Retinal pigment epithelial cell (primary cell): ENCODE measurements at regions not wholly inside any gene's neighbourhood (a gene's known extent, or its start where the extent isn't known, plus 50 kb on each side); places are given as distances from the start of the nearest gene placed in this dataset.
"Not testable (repeated sequence)": the region's sequence is repeated elsewhere in the genome, so short reads cannot be mapped to it uniquely, and the experiment has no call there.

ENCODE experiments used
- DNase-seq: peaks from one replicate; pipeline ENCODE4 v3.0.0-alpha.2; 2010; ENCODE audit warnings: low read depth
- H3K4me3 ChIP-seq: 2 replicates; pipeline ENCODE4 v1.5.1; 2011; ENCODE audit warnings: mild to moderate bottlenecking, low read length, control low read depth, moderate library complexity
- TF ChIP-seq, protein P1 (sequence below): conservative IDR thresholded peaks from 2 replicates; pipeline ENCODE4 v1.5.1; 2011; ENCODE audit warnings: low read depth, low read length, control low read depth, inconsistent platforms

DNA sequence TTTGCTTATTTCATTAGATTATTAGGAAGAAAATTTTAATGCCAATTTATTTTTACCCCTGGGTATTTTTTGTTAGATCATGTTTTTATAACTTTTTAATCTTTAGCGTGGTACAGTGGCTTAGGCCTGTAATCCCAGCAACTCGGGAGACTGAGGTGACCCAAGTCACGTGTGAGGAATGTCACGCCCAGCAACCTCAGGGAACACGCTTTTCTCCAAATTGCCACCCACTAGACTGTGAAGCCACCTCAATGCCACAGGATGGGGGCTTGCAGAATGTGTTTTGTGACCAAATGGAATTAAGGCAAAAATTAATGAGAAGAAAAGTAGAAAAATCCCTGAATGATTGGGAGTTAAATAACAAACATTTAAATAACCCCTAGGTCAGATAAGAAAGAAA, 141.8 kb downstream of the LAT start:
- no peak overlapping the region for H3K4me3 ChIP-seq
- no peak for DNase-seq
- TF ChIP-seq, protein P1, sequence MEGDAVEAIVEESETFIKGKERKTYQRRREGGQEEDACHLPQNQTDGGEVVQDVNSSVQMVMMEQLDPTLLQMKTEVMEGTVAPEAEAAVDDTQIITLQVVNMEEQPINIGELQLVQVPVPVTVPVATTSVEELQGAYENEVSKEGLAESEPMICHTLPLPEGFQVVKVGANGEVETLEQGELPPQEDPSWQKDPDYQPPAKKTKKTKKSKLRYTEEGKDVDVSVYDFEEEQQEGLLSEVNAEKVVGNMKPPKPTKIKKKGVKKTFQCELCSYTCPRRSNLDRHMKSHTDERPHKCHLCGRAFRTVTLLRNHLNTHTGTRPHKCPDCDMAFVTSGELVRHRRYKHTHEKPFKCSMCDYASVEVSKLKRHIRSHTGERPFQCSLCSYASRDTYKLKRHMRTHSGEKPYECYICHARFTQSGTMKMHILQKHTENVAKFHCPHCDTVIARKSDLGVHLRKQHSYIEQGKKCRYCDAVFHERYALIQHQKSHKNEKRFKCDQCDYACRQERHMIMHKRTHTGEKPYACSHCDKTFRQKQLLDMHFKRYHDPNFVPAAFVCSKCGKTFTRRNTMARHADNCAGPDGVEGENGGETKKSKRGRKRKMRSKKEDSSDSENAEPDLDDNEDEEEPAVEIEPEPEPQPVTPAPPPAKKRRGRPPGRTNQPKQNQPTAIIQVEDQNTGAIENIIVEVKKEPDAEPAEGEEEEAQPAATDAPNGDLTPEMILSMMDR: no peak

DNA sequence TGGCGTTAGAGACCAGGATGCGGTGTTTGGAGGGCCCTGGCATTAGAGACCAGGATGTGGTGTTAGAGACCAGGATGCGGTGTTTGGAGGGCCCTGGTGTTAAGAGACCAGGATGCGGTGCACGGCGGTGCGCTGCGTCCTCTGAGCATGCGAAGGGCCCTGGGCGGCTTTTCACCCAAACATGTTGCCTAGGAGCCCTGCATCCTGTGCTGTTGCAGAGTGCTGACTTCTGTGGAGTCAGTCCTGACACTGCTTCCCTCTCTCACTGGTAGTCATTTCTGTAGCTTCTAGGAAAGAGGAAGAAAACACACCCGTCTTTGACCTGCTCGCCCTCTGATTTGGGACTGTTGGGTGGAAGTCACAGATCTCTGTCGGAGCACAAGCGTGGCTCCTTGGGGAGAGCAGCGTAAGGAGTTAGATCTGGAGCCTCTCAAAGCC, 141.2 kb downstream of the LAT start:
- DNase-seq: no peak
- TF ChIP-seq, protein P1: no peak
- H3K4me3 ChIP-seq: no peak overlapping the region

DNA sequence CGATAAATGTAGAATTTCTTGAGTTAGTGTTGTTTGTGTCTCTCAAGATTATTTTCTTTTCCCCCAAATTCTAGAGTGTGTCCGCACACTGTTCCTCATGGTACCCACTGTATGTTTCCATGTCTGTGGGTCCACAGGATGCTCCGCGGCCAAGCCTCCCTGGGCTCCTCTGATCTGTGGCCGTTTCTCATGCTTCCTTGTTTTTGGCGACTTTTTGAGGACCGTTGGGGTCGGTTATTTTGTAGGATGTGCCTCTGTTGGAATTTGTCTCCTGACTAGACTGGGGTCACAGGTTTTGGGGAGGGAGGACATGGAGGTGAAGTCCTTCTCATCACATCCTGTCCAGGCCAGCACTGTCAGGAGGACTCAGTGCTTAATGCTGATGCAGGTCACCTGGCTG, 140.0 kb downstream of the LAT start:
- H3K4me3 ChIP-seq: no peak overlapping the region
- TF ChIP-seq, protein P1: no peak
- DNase-seq: no peak

DNA sequence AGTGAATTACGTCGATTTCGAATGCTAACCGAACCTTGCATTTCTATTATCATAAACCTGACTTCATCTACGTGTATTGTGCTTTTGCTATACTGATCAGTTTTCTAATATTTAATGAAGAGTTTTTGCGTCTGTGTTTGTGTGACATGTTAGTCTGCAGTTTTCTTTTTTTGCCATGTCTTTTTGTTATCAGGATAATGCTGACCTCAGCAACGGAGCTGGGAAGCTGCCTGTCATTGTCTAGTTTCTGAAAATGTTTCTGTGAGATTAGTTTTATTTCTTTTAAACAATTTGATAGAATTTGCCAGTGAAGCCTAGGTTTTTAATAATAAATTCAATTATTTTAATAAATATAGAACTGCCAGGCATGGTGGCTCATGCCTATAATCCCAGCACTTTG, 139.3 kb downstream of the LAT start:
- DNase-seq, H3K4me3 ChIP-seq: not testable (repeated sequence)

DNA sequence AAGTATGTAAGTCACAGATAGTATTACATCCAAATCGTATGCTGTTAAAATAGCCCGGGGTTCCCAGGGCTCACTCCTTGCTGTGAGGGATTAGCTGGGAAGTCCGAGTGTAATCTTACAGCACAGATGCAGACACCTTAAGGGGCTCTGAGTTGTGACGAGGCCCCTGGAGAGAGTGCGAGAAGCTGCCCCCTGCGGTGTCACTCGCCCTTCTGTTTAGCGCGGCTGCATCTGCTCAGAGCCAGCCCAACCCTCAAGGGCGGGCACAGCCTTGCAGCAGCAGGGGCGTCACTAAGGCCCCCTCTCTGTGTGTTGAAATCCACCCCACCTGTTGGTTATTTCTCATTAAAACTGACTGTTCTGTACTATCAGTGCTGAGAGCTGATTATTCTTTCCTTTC, 135.8 kb downstream of the LAT start:
- DNase-seq, H3K4me3 ChIP-seq: not testable (repeated sequence)

DNA sequence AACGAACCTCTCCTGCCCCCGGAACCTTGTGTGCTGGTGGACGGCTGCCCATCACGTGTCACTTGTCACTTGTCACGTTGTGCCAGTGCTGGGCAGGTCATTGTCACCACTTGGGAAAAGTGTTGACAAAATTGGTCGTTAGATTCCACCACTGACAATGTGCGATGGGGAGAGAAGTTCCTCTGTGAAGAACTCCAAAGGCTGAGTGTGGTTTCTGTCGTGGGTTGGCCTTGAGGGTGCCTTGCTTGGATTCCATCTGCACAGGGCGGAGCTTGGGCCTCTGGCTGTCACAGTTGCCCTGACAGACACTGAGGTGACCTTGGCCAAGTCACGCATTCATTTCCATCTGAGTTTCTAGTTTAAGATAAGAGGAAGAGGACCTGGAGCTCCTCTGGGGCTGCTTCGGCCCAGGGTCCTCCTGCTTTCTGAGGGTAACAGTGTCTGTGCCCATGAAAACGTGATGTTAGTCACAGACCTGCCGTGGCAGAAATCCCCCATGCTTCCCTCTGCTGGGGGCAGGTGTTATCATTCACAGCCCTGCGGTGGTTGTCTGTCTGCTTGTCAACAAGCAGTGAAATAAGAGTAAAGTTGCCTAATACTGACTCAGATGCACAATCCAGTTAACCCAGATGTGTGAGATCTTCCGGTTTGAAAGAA, 133.6 kb downstream of the LAT start:
- not testable (repeated sequence) for DNase-seq, H3K4me3 ChIP-seq

DNA sequence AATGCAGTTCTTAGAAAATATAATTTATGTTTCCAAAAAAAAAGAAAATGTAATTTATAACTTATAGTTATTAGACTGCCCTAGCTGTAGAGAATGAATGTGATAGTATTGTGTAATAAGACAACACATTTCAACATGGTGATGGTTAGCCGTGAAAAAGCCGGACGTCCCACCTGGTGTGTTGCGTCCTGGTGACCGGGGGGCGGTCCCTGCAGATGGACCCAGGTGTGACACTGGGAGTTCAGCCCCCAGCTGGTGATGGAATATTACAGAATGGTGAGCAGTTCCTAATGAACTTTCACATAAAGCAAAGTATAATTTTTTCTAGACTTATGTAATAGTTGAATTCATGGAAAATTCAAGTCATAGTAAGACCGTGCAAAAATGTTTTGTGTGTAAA, 132.8 kb downstream of the LAT start:
- DNase-seq: no peak
- TF ChIP-seq, protein P1: no peak
- H3K4me3 ChIP-seq: no peak overlapping the region

DNA sequence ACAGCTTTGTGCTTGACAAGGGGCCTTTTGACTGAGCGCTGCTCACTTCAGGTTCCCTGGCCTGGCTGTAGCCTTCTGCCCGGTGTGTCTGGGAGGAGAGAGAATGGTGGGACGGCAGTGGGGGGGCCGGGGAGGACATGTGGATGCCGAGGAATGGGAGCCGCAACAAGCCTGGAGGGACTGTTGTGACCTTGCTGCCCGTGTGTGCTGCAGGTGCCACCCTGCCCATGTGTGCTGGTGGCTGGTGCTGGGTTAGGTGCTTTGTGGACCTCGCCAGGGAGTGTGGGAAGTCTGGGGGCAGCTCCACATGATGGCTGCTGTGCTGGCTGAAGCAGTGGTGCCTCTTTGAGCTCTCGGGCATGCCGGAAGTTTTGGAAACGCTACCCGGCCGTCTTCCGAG, 132.1 kb downstream of the LAT start:
- no peak for DNase-seq
- TF ChIP-seq, protein P1: no peak
- no peak overlapping the region for H3K4me3 ChIP-seq

DNA sequence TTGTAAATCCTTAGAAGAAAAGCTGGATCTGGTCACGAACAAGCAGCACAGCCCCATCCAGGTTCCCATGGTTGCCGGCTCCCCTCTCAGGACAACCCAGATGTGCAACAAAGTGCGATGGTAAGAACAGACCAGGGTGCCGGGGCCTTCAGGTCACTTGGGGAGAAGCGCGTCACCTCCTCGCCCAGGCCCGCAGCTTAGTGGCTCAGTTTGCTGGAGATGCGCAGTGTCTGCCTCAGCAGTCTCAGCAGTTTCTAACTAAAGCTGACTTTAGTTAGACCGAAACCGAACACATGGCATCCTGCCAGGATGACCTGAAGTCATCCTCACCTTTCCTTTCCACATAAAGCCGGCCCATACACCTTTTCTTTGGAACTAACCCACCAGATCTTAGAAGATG, 131.4 kb downstream of the LAT start:
- DNase-seq, H3K4me3 ChIP-seq: not testable (repeated sequence)

DNA sequence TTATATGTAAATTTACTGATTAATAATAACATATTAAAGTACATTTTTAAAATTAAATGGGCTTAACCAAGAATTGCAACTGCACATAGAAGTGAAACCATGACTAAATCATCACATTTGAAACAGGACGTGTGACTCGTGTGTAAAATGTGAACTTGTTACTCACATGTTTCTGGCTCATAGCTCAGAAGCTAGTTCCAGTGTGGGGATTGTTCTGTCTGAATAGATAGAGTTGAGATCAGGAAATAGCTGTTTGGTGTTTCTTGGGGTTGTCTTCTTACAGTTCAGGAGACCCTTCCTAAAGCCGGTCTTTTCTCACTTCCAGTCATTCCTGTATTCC, 130.9 kb downstream of the LAT start:
- not testable (repeated sequence) for H3K4me3 ChIP-seq, DNase-seq
